CD14-positive monocyte (primary cell): ENCODE measurements at regions not wholly inside any gene's neighbourhood (a gene's known extent, or its start where the extent isn't known, plus 50 kb on each side); places are given as distances from the start of the nearest gene placed in this dataset.

Experiments used
- DNase-seq, 3 donors: peaks; one replicate each; pipeline ENCODE4 v3.0.0-alpha.2; 2011 to 2022
- H2AFZ ChIP-seq: 2 replicates; pipeline ENCODE4 v1.6.0; 2012; ENCODE audit warnings: mild to moderate bottlenecking, low read depth, low read length, inconsistent platforms; ENCODE audit not compliant: insufficient read depth, poor library complexity, severe bottlenecking
- H3K27ac ChIP-seq, 2 donors: 1 replicate in 1 of 2; 2 replicates in 1 of 2; pipeline ENCODE4 v1.5.1; 2012 to 2013; ENCODE audit warnings: low read length in 2 of 2, control low read depth in 1 of 2, inconsistent platforms in 1 of 2, low read depth in 1 of 2, mild to moderate bottlenecking in 1 of 2
- H3K27me3 ChIP-seq, 2 donors: one replicate each; pipeline versions ENCODE4 v1.6.0 to v1.6.1; 2011 to 2013; ENCODE audit warnings: low read length in 2 of 2; ENCODE audit not compliant: control insufficient read depth in 2 of 2, insufficient read depth in 2 of 2
- H3K36me3 ChIP-seq, 2 donors: replicated peaks in 1 of 2; 1 replicate in 1 of 2; 2 replicates in 1 of 2; pipeline versions ENCODE4 v1.5.1 to v1.6.1; 2012 to 2013; ENCODE audit warnings: low read length in 2 of 2, control low read depth in 1 of 2, inconsistent platforms in 1 of 2, mild to moderate bottlenecking in 1 of 2; ENCODE audit not compliant: insufficient read depth in 2 of 2, control insufficient read depth in 1 of 2
- H3K4me1 ChIP-seq, 2 donors: 1 replicate in 1 of 2; 2 replicates in 1 of 2; pipeline versions ENCODE4 v1.5.1 to v1.6.1; 2012 to 2013; ENCODE audit warnings: low read length in 2 of 2, control low read depth in 1 of 2, inconsistent platforms in 1 of 2, mild to moderate bottlenecking in 1 of 2, moderate library complexity in 1 of 2; ENCODE audit not compliant: insufficient read depth in 2 of 2, control insufficient read depth in 1 of 2
- H3K4me2 ChIP-seq: replicated peaks from 2 replicates; pipeline ENCODE3; 2012; ENCODE audit warnings: low read length, moderate library complexity, mild to moderate bottlenecking; ENCODE audit not compliant: poor library complexity, severe bottlenecking; ENCODE audit errors: extremely low read depth
- H3K4me3 ChIP-seq, 3 experiments: fragments of 200-600 bp in 1 of 3; sonication (generic) in 1 of 3; replicated peaks in 1 of 3; 1 replicate in 2 of 3; 2 replicates in 1 of 3; pipeline ENCODE4 v1.5.1; 2011 to 2013; ENCODE audit warnings: low read length in 3 of 3, mild to moderate bottlenecking in 3 of 3, control low read depth in 2 of 3, low read depth in 2 of 3, inconsistent platforms in 1 of 3, moderate library complexity in 1 of 3
- H3K79me2 ChIP-seq: 2 replicates; pipeline ENCODE4 v1.6.0; 2012; ENCODE audit warnings: mild to moderate bottlenecking, control low read depth, inconsistent platforms, low read length, moderate library complexity; ENCODE audit not compliant: insufficient read depth
- H3K9ac ChIP-seq: 2 replicates; pipeline ENCODE4 v1.6.0; 2017; ENCODE audit warnings: low read length, mild to moderate bottlenecking; ENCODE audit not compliant: insufficient read depth, poor library complexity, severe bottlenecking
- H3K9me3 ChIP-seq, 2 donors: replicated peaks in 1 of 2; 1 replicate in 1 of 2; 2 replicates in 1 of 2; pipeline versions ENCODE4 v1.5.1 to v1.6.1; 2012 to 2013; ENCODE audit warnings: low read length in 2 of 2, control low read depth in 1 of 2; ENCODE audit not compliant: control insufficient read depth in 1 of 2, insufficient read depth in 1 of 2
- H4K20me1 ChIP-seq: 2 replicates; pipeline ENCODE4 v1.6.0; 2012; ENCODE audit warnings: mild to moderate bottlenecking, low read length, control low read depth, moderate library complexity; ENCODE audit not compliant: insufficient read depth
- H3K27ac Mint-ChIP-seq, 7 donors: one replicate each; pipeline ENCODE4 v1.8.0; 2020; ENCODE audit warnings: mild to moderate bottlenecking in 7 of 7, mixed read lengths in 7 of 7, moderate library complexity in 6 of 7, inconsistent platforms in 2 of 7
- H3K27me3 Mint-ChIP-seq, 3 donors: one replicate each; pipeline ENCODE4 v1.8.0; 2021 to 2022; ENCODE audit warnings: low read depth in 3 of 3, mild to moderate bottlenecking in 3 of 3, mixed read lengths in 3 of 3, moderate library complexity in 3 of 3, inconsistent platforms in 1 of 3
- H3K36me3 Mint-ChIP-seq, 2 donors: one replicate each; pipeline ENCODE4 v1.8.0; 2020; ENCODE audit warnings: mixed read lengths in 2 of 2, inconsistent platforms in 1 of 2, mild to moderate bottlenecking in 1 of 2
- H3K4me1 Mint-ChIP-seq: one replicate; pipeline ENCODE4 v1.8.0; 2020; ENCODE audit warnings: mild to moderate bottlenecking, mixed read lengths
- H3K4me3 Mint-ChIP-seq, 2 donors: one replicate each; pipeline ENCODE4 v1.8.0; 2020; ENCODE audit warnings: mild to moderate bottlenecking in 2 of 2, mixed read lengths in 2 of 2, moderate library complexity in 1 of 2
- H3K9me3 Mint-ChIP-seq, 7 donors: one replicate each; pipeline ENCODE4 v1.8.0; 2020 to 2022; ENCODE audit warnings: mixed read lengths in 7 of 7, mild to moderate bottlenecking in 6 of 7, moderate library complexity in 6 of 7, inconsistent platforms in 2 of 7
- WGBS: methylation state at CpG from one replicate; pipeline ENCODE4 v1.1.5; 2013; ENCODE audit warnings: missing lambda C conversion rate; ENCODE audit not compliant: insufficient coverage; 5-methylcytosine and 5-hydroxymethylcytosine counted together
- intact Hi-C, 2 donors: fragments of 100-400 bp; cut with micrococcal nuclease; formaldehyde crosslinking; loops; one replicate each; pipeline versions ENCODE4 v1.15.0 to v1.15.1; 2023
- TF ChIP-seq, protein P1 (sequence below): fragments of 200-600 bp; IDR thresholded peaks from one replicate; pipeline ENCODE4 v1.8.0; 2022; ENCODE audit warnings: antibody characterized with exemption, mild to moderate bottlenecking

DNA sequence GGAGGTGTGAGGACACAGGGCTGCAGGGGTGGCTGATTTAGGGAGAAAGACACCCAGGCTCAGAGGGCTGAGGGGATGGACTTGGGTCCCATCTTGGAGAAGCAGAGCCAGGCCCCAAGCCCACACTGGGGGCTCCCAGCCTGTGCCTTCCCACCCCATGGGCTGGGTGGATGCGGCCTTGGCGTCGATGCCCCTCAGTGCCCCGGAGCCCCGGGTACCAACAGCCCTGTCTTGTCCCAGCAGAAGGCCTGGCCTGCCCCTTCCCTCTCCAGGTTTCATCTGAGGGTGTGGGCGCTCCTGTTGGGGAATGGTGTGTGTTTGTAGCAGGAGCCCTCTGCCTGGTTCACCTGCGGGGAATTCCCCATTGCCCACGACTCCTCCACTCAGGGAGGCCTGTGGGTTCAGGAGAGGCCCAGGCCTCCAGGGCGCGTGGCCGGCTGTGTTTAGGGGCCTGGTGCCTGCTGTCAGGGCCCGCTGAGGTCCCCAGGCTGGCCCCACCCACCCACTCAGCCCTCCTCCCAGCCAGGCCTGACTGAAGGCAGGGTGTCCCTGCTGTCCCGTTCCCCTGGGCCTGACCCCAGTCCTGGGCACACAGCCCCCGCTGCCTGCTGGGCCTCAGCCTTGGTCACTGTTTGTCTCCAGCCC lies 51.1 kb upstream of the BEGAIN start:
- Mint-ChIP-seq H3K36me3 (no peaks in the 10 kb centered on the region), H3K27me3 (peaks cover 27 to 44% (median 33%) of the 10 kb centered on the region in 3 donors), H3K9me3 (peaks cover 0 to 5% (median 0%) of the 10 kb centered on the region in 7 donors), H3K4me3 (no peak overlapping the region), H3K27ac (no peak overlapping the region), H3K4me1 (peaks cover 10% of the 10 kb centered on the region)
- no peak overlapping the region for H3K4me3 ChIP-seq
- H3K27me3 ChIP-seq: peaks cover 3 to 19% of the 10 kb centered on the region in 2 donors
- WGBS: 95% methylated on average over 10 of the region's 14 CpGs
- H3K9me3 ChIP-seq: no peaks in the 10 kb centered on the region
- H3K27ac ChIP-seq: no peak overlapping the region
- TF ChIP-seq, protein P1, sequence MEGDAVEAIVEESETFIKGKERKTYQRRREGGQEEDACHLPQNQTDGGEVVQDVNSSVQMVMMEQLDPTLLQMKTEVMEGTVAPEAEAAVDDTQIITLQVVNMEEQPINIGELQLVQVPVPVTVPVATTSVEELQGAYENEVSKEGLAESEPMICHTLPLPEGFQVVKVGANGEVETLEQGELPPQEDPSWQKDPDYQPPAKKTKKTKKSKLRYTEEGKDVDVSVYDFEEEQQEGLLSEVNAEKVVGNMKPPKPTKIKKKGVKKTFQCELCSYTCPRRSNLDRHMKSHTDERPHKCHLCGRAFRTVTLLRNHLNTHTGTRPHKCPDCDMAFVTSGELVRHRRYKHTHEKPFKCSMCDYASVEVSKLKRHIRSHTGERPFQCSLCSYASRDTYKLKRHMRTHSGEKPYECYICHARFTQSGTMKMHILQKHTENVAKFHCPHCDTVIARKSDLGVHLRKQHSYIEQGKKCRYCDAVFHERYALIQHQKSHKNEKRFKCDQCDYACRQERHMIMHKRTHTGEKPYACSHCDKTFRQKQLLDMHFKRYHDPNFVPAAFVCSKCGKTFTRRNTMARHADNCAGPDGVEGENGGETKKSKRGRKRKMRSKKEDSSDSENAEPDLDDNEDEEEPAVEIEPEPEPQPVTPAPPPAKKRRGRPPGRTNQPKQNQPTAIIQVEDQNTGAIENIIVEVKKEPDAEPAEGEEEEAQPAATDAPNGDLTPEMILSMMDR: no peak
- no peaks in the 10 kb centered on the region for H3K36me3 ChIP-seq
- no peak for DNase-seq
- no peak overlapping the region for H2AFZ ChIP-seq
- H3K4me1 ChIP-seq: no peaks in the 10 kb centered on the region
- intact Hi-C loops: no loop called here
- no peaks in the 10 kb centered on the region for H3K79me2 ChIP-seq
- H3K4me2 ChIP-seq: no peak overlapping the region
- H4K20me1 ChIP-seq: no peaks in the 10 kb centered on the region
- H3K9ac ChIP-seq: no peak overlapping the region

DNA sequence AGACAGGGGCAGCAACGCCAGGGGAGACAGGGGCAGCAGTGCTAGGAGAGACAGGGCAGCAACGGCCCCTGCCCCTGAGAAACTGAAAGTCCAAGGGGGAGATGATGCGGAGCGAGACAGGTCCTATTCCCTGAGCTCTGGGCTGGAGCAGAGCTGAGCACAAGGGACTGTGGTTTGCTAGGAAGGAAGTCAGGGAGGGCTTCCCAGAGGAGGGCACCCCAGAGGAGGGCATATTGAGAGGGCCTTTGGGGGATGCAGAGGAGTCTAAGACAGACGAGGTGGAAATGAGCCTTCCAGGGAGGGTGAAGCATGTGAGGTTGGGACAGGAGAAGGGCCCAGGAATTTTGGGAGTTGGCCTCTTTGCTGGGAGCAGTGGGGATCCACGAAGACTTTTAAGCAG lies 52.1 kb upstream of the BEGAIN start:
- intact Hi-C loops: no loop called here
- TF ChIP-seq, protein P1: no peak
- H3K79me2 ChIP-seq: no peaks in the 10 kb centered on the region
- no peaks in the 10 kb centered on the region for H3K9me3 ChIP-seq
- peaks cover 27 to 43% (median 36%) of the 10 kb centered on the region in 3 donors for H3K27me3 Mint-ChIP-seq
- no peaks in the 10 kb centered on the region for H3K36me3 ChIP-seq
- H3K9me3 Mint-ChIP-seq: peaks cover 0 to 5% (median 0%) of the 10 kb centered on the region in 7 donors
- H3K27ac Mint-ChIP-seq: no peak overlapping the region
- H3K4me3 Mint-ChIP-seq: peak overlapping the region in 1 of 2 donors; percentile 7
- no peak overlapping the region for H3K4me2 ChIP-seq
- no peak overlapping the region for H2AFZ ChIP-seq
- no peaks in the 10 kb centered on the region for H3K36me3 Mint-ChIP-seq
- peaks cover 11% of the 10 kb centered on the region for H3K4me1 Mint-ChIP-seq
- no peak overlapping the region for H3K9ac ChIP-seq
- peaks cover 3 to 19% of the 10 kb centered on the region in 2 donors for H3K27me3 ChIP-seq
- WGBS: 88% methylated on average over 6 of the region's 6 CpGs
- H3K27ac ChIP-seq: no peak overlapping the region
- DNase-seq: no peak
- H4K20me1 ChIP-seq: no peaks in the 10 kb centered on the region
- H3K4me3 ChIP-seq: no peak overlapping the region
- no peaks in the 10 kb centered on the region for H3K4me1 ChIP-seq
